Loucy (cell line): ENCODE measurements at regions not wholly inside any gene's neighbourhood (a gene's known extent, or its start where the extent isn't known, plus 50 kb on each side); places are given as distances from the start of the nearest gene placed in this dataset.

Source experiments
- H2AFZ ChIP-seq: fragments of 200-600 bp; sonication (generic); 2 replicates; pipeline ENCODE4 v1.6.0; 2016; ENCODE audit warnings: antibody characterized with exemption, mild to moderate bottlenecking, low read length, moderate library complexity
- H3F3A ChIP-seq: fragments of 200-600 bp; 2 replicates; pipeline ENCODE4 v1.6.0; 2016; ENCODE audit warnings: antibody characterized with exemption, low read depth, mild to moderate bottlenecking
- H3K27me3 ChIP-seq: fragments of 200-600 bp; sonication (generic); 2 replicates; pipeline ENCODE4 v1.6.1; 2014; ENCODE audit warnings: low read length, mild to moderate bottlenecking; ENCODE audit not compliant: insufficient read depth, poor library complexity, severe bottlenecking
- H3K36me3 ChIP-seq: fragments of 200-600 bp; sonication (generic); 2 replicates; pipeline ENCODE4 v1.6.1; 2016; ENCODE audit warnings: low read length; ENCODE audit not compliant: insufficient read depth
- H3K4me1 ChIP-seq: fragments of 200-600 bp; sonication (generic); 2 replicates; pipeline ENCODE4 v1.5.1; 2014; ENCODE audit warnings: low read length, mild to moderate bottlenecking; ENCODE audit not compliant: insufficient read depth, poor library complexity, severe bottlenecking
- H3K4me2 ChIP-seq: fragments of 200-600 bp; sonication (generic); 2 replicates; pipeline ENCODE4 v1.6.0; 2014; ENCODE audit warnings: antibody characterized with exemption, low read length, low read depth, mild to moderate bottlenecking; ENCODE audit not compliant: poor library complexity, severe bottlenecking
- H3K4me3 ChIP-seq: fragments of 200-600 bp; sonication (generic); 2 replicates; pipeline ENCODE4 v1.5.1; 2014; ENCODE audit warnings: low read length, mild to moderate bottlenecking, mixed read lengths; ENCODE audit not compliant: poor library complexity, severe bottlenecking
- H3K79me2 ChIP-seq: fragments of 200-600 bp; sonication (generic); 2 replicates; pipeline ENCODE4 v1.6.1; 2014; ENCODE audit warnings: low read length; ENCODE audit not compliant: insufficient read depth
- H3K9ac ChIP-seq: fragments of 200-600 bp; sonication (generic); 2 replicates; pipeline ENCODE4 v1.6.0; 2014; ENCODE audit warnings: mild to moderate bottlenecking, low read depth, low read length, moderate library complexity; ENCODE audit not compliant: poor library complexity, severe bottlenecking
- H3K9me2 ChIP-seq: fragments of 200-600 bp; sonication (generic); replicated peaks from 2 replicates; pipeline ENCODE4 v1.6.1; 2016; ENCODE audit warnings: low read depth, low read length, mixed read lengths
- H3K9me3 ChIP-seq: fragments of 200-600 bp; sonication (generic); 2 replicates; pipeline ENCODE4 v1.6.1; 2014; ENCODE audit warnings: mild to moderate bottlenecking, antibody characterized with exemption, low read length, low read depth; ENCODE audit not compliant: insufficient read depth
- H4K20me1 ChIP-seq: fragments of 200-600 bp; sonication (generic); 2 replicates; pipeline ENCODE4 v1.6.0; 2014; ENCODE audit warnings: antibody characterized with exemption, low read length, mild to moderate bottlenecking; ENCODE audit not compliant: insufficient read depth, poor library complexity, severe bottlenecking
- EZH2phosphoT487 ChIP-seq: fragments of 200-600 bp; IDR thresholded peaks from 2 replicates; pipeline ENCODE4 v1.6.1; 2018; ENCODE audit warnings: antibody characterized with exemption, mild to moderate bottlenecking, moderate library complexity, borderline replicate concordance
- TF ChIP-seq, protein P1 (sequence below): fragments of 200-600 bp; sonication (generic); conservative IDR thresholded peaks from 2 replicates; pipeline ENCODE4 v1.5.1; 2014; ENCODE audit warnings: mild to moderate bottlenecking, antibody characterized with exemption, low read length

DNA sequence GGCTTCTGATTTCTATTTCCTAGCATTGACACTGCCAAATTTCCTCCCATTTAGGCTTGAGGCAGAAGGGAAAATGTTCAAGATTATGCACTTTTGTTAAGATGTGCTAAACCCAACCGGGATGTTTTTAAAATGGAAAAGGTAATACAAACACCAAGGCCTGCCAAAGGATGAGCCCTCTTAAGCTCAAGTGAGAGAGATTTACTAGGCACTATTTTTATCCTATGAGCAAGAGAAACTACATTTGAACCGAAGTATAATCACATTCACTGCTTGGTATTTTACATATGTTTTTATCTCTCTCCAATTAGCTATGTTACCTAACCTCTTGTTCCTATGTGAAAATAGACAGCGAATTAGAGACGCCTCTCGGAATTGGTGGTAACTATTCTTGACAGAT, 295.8 kb downstream of the GABRB3 start:
- H3K4me2 ChIP-seq: no peak overlapping the region
- H3F3A ChIP-seq: no peaks in the 10 kb centered on the region
- H3K9ac ChIP-seq: no peak overlapping the region

DNA sequence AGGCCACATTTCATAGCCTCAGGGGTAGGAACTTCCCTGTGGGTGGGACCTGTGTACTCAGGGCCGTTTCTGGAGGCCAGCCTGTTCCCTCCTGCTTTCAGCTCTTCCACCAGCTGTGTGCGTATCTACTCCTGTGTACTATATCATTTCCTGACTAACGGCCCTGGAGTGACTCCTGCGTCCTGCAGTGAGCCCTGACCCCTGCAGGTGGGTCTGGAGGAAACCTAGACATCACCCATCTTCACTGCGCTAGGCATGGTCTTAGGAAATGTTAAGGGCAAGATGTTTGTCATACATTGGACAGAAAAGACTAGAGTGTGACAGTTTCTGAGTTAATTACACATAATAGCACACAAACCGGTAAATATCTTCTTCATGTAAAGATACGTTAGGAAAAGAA, 297.3 kb downstream of the GABRB3 start:
- Histone ChIP-seq H3K4me2 (no peak overlapping the region), H3K9me2 (no peaks in the 10 kb centered on the region), H3F3A (no peaks in the 10 kb centered on the region), H3K9me3 (no peaks in the 10 kb centered on the region; the same call in 1 of the 2 replicates), H3K9ac (no peak overlapping the region), H3K79me2 (no peaks in the 10 kb centered on the region), H3K27me3 (no peaks in the 10 kb centered on the region), H3K4me1 (no peaks in the 10 kb centered on the region), H2AFZ (no peak overlapping the region), H3K36me3 (no peaks in the 10 kb centered on the region), H4K20me1 (no peaks in the 10 kb centered on the region), H3K4me3 (no peak overlapping the region)
- no peak for TF ChIP-seq EZH2phosphoT487
- TF ChIP-seq, protein P1, sequence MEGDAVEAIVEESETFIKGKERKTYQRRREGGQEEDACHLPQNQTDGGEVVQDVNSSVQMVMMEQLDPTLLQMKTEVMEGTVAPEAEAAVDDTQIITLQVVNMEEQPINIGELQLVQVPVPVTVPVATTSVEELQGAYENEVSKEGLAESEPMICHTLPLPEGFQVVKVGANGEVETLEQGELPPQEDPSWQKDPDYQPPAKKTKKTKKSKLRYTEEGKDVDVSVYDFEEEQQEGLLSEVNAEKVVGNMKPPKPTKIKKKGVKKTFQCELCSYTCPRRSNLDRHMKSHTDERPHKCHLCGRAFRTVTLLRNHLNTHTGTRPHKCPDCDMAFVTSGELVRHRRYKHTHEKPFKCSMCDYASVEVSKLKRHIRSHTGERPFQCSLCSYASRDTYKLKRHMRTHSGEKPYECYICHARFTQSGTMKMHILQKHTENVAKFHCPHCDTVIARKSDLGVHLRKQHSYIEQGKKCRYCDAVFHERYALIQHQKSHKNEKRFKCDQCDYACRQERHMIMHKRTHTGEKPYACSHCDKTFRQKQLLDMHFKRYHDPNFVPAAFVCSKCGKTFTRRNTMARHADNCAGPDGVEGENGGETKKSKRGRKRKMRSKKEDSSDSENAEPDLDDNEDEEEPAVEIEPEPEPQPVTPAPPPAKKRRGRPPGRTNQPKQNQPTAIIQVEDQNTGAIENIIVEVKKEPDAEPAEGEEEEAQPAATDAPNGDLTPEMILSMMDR: no peak

More for the DNA sequence above, 295.8 kb downstream of the GABRB3 start:
- no peak overlapping the region for H3K4me3 ChIP-seq
- H2AFZ ChIP-seq: no peak overlapping the region
- no peaks in the 10 kb centered on the region; the same call in 1 of the 2 replicates for H3K9me3 ChIP-seq
- H3K4me1 ChIP-seq: no peaks in the 10 kb centered on the region
- no peaks in the 10 kb centered on the region for H3K36me3 ChIP-seq
- no peaks in the 10 kb centered on the region for H3K9me2 ChIP-seq
- no peaks in the 10 kb centered on the region for H4K20me1 ChIP-seq
- no peak for TF ChIP-seq EZH2phosphoT487
- TF ChIP-seq, protein P1: no peak
- H3K79me2 ChIP-seq: no peaks in the 10 kb centered on the region
- no peaks in the 10 kb centered on the region for H3K27me3 ChIP-seq

DNA sequence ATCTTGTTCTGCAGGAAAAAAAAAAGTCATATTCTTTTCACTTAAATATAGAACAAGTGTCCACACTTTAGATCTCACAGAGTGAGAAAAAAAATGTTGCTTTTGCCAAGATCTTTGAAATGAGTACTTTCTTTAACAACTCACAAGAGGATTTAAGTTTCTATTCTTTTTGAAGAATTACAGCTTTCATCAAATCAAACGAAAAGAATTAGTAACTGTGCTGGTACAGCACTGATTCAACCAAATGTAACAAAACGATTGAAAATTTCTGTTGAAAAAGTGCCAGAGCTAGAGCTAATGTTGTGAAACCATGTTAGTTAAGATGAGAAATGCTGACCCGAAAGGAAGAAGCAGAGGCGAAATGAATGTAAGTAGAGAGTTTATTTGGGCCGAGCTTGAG, 300.2 kb downstream of the GABRB3 start:
- H4K20me1 ChIP-seq: no peaks in the 10 kb centered on the region
- H3K9me3 ChIP-seq: no peaks in the 10 kb centered on the region; the same call in 1 of the 2 replicates
- no peak for TF ChIP-seq EZH2phosphoT487
- TF ChIP-seq, protein P1: no peak
- no peaks in the 10 kb centered on the region for H3K79me2 ChIP-seq
- no peak overlapping the region for H3K9ac ChIP-seq
- no peak overlapping the region for H3K4me2 ChIP-seq
- no peaks in the 10 kb centered on the region for H3K36me3 ChIP-seq
- no peaks in the 10 kb centered on the region for H3K9me2 ChIP-seq
- no peaks in the 10 kb centered on the region for H3K27me3 ChIP-seq
- no peak overlapping the region for H3K4me3 ChIP-seq
- no peak overlapping the region for H2AFZ ChIP-seq
- no peaks in the 10 kb centered on the region for H3F3A ChIP-seq
- H3K4me1 ChIP-seq: no peaks in the 10 kb centered on the region
